Suprapubic skin (tissue), 4 donors: ENCODE measurements at regions not wholly inside any gene's neighbourhood (a gene's known extent, or its start where the extent isn't known, plus 50 kb on each side); places are given as distances from the start of the nearest gene placed in this dataset.

ENCODE experiments used
- DNase-seq, 2 donors: peaks; one replicate each; pipeline ENCODE4 v3.0.0-alpha.2; 2019; ENCODE audit warnings: low spot score in 2 of 2
- H3K27ac ChIP-seq: fragments of 200-600 bp; sonication (generic); one replicate; pipeline ENCODE4 v1.5.1; 2019
- H3K27me3 ChIP-seq: fragments of 200-600 bp; sonication (generic); one replicate; pipeline ENCODE4 v1.5.1; 2019
- H3K36me3 ChIP-seq: fragments of 200-600 bp; sonication (generic); one replicate; pipeline ENCODE4 v1.5.1; 2019
- H3K4me1 ChIP-seq: fragments of 200-600 bp; sonication (generic); one replicate; pipeline ENCODE4 v1.5.1; 2019
- H3K4me3 ChIP-seq: fragments of 200-600 bp; sonication (generic); one replicate; pipeline ENCODE4 v1.5.1; 2019; ENCODE audit warnings: mild to moderate bottlenecking
- H3K9me3 ChIP-seq: fragments of 200-600 bp; sonication (generic); one replicate; pipeline ENCODE4 v1.5.1; 2019
- EP300 ChIP-seq: sonication (generic); formaldehyde crosslinking; IDR thresholded peaks from one replicate; pipeline ENCODE4 v1.6.1; 2017; ENCODE audit warnings: antibody characterized with exemption
- POLR2A ChIP-seq, 2 donors: fragments of 450-650 bp; IDR thresholded peaks; one replicate each; pipeline ENCODE4 v1.6.1; 2017; ENCODE audit warnings: antibody characterized with exemption in 2 of 2, mild to moderate bottlenecking in 2 of 2, moderate library complexity in 2 of 2
- POLR2AphosphoS5 ChIP-seq, 3 donors: sonication (generic); formaldehyde crosslinking; IDR thresholded peaks; one replicate each; pipeline ENCODE4 v1.6.1; 2017; ENCODE audit warnings: antibody characterized with exemption in 3 of 3
- WGBS: methylation state at CpG from one replicate; pipeline ENCODE4 v1.1.5; 2018; 5-methylcytosine and 5-hydroxymethylcytosine counted together
- TF ChIP-seq, protein P1 (sequence below), 2 donors: fragments of 200-600 bp in 1 of 2; fragments of 450-650 bp in 1 of 2; sonication (generic) in 1 of 2; IDR thresholded peaks; one replicate each; pipeline ENCODE4 v1.5.1; 2016 to 2019; ENCODE audit warnings: antibody characterized with exemption in 2 of 2, mild to moderate bottlenecking in 1 of 2, moderate library complexity in 1 of 2

DNA sequence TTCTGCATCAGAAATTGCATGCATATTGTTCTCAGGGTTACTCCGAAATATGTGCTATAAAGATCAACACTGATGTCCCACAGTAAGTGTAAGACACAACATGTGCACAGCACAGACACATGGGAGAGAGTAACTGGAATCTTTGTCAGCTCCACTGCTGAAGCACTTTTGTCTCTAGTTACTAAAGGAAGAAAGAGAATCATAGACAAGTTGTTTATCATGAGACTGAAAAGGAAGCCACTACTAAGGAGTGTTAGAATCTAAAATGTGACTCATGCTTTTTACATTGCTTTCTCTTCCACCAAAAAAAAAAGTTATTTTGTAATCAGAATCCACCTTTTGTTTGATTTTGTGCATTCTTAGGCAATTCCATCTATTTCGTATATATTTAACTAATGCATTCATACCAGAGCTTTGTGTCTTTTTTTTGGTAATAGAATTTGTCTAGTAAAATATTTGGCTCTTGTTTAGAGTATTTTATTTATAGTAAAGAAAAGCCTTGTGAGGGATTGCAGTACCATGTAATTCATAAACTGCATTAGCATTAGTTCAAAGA is 502.4 kb downstream of the FBXO15 start:
- TF ChIP-seq, protein P1, sequence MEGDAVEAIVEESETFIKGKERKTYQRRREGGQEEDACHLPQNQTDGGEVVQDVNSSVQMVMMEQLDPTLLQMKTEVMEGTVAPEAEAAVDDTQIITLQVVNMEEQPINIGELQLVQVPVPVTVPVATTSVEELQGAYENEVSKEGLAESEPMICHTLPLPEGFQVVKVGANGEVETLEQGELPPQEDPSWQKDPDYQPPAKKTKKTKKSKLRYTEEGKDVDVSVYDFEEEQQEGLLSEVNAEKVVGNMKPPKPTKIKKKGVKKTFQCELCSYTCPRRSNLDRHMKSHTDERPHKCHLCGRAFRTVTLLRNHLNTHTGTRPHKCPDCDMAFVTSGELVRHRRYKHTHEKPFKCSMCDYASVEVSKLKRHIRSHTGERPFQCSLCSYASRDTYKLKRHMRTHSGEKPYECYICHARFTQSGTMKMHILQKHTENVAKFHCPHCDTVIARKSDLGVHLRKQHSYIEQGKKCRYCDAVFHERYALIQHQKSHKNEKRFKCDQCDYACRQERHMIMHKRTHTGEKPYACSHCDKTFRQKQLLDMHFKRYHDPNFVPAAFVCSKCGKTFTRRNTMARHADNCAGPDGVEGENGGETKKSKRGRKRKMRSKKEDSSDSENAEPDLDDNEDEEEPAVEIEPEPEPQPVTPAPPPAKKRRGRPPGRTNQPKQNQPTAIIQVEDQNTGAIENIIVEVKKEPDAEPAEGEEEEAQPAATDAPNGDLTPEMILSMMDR (IDR thresholded peaks at IDR 0.05), result no peak
- TF ChIP-seq POLR2A (IDR thresholded peaks at IDR 0.05) (no peak), EP300 (no peak), POLR2AphosphoS5 (IDR thresholded peaks at IDR 0.05) (no peak)
- no peak for DNase-seq
- 74% methylated on average over 2 of the region's 2 CpGs for WGBS
- no peak overlapping the region for H3K4me3 ChIP-seq
- no peaks in the 10 kb centered on the region for H3K9me3 ChIP-seq
- H3K27me3 ChIP-seq, result no peaks in the 10 kb centered on the region
- no peaks in the 10 kb centered on the region for H3K4me1 ChIP-seq
- H3K36me3 ChIP-seq, result no peaks in the 10 kb centered on the region
- no peak overlapping the region for H3K27ac ChIP-seq

DNA sequence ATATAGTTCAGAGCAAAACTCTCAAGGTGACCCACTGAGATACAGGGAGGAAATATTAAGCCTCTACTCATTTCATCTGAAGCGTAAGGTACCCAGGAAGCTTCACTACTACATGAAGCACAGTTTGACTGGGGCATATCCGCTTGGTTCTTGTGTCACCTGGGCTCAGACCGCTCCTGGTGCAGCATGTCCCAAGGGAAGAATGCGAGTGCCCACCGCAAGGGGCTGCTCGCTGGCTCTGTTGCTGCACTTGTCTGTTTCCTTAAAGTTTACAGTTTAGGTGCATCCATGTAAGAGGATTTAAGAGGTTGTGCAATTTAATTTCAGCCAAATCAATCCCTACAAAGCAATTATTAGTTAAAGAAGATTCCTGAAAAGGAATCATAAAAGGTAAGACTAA is 507.8 kb downstream of the FBXO15 start:
- no peaks in the 10 kb centered on the region for H3K36me3 ChIP-seq
- H3K27me3 ChIP-seq, result no peaks in the 10 kb centered on the region
- 86% methylated on average over 6 of the region's 6 CpGs for WGBS
- TF ChIP-seq, protein P1 (IDR thresholded peaks at IDR 0.05), result no peak
- TF ChIP-seq POLR2AphosphoS5 (IDR thresholded peaks at IDR 0.05), result no peak
- no peak for TF ChIP-seq EP300
- no peak for TF ChIP-seq POLR2A (IDR thresholded peaks at IDR 0.05)
- H3K9me3 ChIP-seq, result no peaks in the 10 kb centered on the region
- no peaks in the 10 kb centered on the region for H3K4me1 ChIP-seq
- H3K4me3 ChIP-seq, result no peak overlapping the region
- no peak for DNase-seq
- H3K27ac ChIP-seq, result no peak overlapping the region

DNA sequence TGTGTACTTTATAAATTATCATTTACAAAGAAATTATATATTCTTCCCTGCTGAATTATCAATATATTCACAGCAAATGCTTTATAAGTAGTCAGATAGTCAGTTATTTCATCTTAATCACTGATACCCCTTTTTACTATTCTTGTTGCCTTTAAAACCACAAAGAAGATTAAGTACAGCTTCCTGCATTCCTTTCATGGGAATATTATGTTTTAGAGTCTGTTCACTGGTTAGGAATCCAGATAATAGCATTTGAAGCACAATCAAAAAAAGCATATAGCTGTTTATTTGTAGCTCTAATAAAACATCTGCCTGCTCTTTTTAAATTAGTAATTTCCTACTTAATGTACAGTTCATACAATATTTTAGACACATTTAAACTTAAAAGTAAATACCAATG is 508.9 kb downstream of the FBXO15 start:
- no peak overlapping the region for H3K27ac ChIP-seq

DNA sequence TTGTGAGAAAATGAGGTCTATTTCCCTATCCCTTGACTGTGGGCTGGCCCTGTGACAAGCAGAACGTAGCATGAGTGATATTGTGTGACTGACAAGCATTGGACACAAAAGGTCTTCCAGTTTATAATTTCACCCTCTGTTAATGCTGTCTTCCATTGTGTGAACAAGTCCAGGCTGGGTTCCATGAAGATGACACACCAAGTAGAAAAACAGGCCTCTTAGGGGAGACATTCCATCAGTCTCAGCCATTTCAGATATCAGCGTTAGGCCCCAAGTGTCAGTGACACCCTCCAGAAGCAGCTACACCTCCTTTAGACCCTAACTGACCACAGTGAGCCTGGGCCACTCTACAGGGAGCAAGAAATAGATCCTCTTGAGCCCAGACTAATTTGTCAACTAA is 511.3 kb downstream of the FBXO15 start:
- 56% methylated on average over 2 of the region's 2 CpGs for WGBS
- no peaks in the 10 kb centered on the region for H3K9me3 ChIP-seq
- H3K27ac ChIP-seq, result no peak overlapping the region
- no peak for DNase-seq
- no peaks in the 10 kb centered on the region for H3K4me1 ChIP-seq
- H3K36me3 ChIP-seq, result no peaks in the 10 kb centered on the region
- TF ChIP-seq POLR2AphosphoS5 (IDR thresholded peaks at IDR 0.05), result no peak
- TF ChIP-seq POLR2A (IDR thresholded peaks at IDR 0.05), result no peak
- TF ChIP-seq, protein P1 (IDR thresholded peaks at IDR 0.05), result no peak
- no peak for TF ChIP-seq EP300
- no peak overlapping the region for H3K4me3 ChIP-seq
- H3K27me3 ChIP-seq, result no peaks in the 10 kb centered on the region

More for the DNA sequence above, 508.9 kb downstream of the FBXO15 start:
- Histone ChIP-seq H3K9me3 (no peaks in the 10 kb centered on the region), H3K4me3 (no peak overlapping the region), H3K4me1 (no peaks in the 10 kb centered on the region), H3K36me3 (no peaks in the 10 kb centered on the region), H3K27me3 (no peaks in the 10 kb centered on the region)
- DNase-seq, result no peak
- TF ChIP-seq POLR2AphosphoS5 (IDR thresholded peaks at IDR 0.05) (no peak), EP300 (no peak), POLR2A (IDR thresholded peaks at IDR 0.05) (no peak)
- TF ChIP-seq, protein P1 (IDR thresholded peaks at IDR 0.05), result no peak

DNA sequence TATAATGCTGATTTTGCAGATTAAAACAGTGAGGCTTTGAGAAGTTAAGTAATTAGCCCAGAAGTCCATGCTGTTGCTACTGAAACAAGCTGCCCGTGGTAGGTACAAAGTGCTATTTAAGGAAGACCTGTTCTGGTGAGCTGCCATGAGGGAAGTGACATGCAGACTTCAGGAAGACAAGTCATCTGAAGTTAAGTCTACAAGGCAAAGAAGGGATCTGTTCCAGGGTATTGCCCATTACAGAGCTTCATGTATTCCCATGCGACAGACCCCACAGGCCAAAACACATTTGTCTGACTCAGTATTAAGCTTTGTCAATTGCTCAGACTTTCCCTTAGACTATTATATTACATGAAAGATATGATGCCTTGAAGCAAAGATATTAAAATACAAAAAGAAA is 520.8 kb downstream of the FBXO15 start:
- TF ChIP-seq EP300, result no peak
- TF ChIP-seq POLR2AphosphoS5 (IDR thresholded peaks at IDR 0.05), result no peak
- no peak for TF ChIP-seq POLR2A (IDR thresholded peaks at IDR 0.05)
- TF ChIP-seq, protein P1 (IDR thresholded peaks at IDR 0.05), result no peak
- no peak overlapping the region for H3K27ac ChIP-seq
- no peaks in the 10 kb centered on the region for H3K36me3 ChIP-seq
- H3K4me1 ChIP-seq, result no peaks in the 10 kb centered on the region
- no peaks in the 10 kb centered on the region for H3K9me3 ChIP-seq
- H3K4me3 ChIP-seq, result no peak overlapping the region
- no peak for DNase-seq
- no peaks in the 10 kb centered on the region for H3K27me3 ChIP-seq
- 48% methylated on average over 2 of the region's 2 CpGs for WGBS
